Stomach (tissue), 8 donors: ENCODE measurements at regions not wholly inside any gene's neighbourhood (a gene's known extent, or its start where the extent isn't known, plus 50 kb on each side); places are given as distances from the start of the nearest gene placed in this dataset.

Experiments used
- DNase-seq, 2 donors: peaks; one replicate each; pipeline versions ENCODE4 v3.0.0 to v3.0.0-alpha.2; 2013 to 2019
- H3K27ac ChIP-seq, 5 donors: fragments of 200-600 bp in 4 of 5; sonication (generic) in 4 of 5; one replicate each; pipeline ENCODE4 v1.5.1; 2013 to 2019; ENCODE audit warnings: mild to moderate bottlenecking in 1 of 5, moderate library complexity in 1 of 5
- H3K27me3 ChIP-seq, 3 donors: fragments of 200-600 bp; sonication (generic); one replicate each; pipeline ENCODE4 v1.5.1; 2017 to 2019; ENCODE audit warnings: mixed run types in 1 of 3
- H3K36me3 ChIP-seq, 4 donors: fragments of 200-600 bp; sonication (generic); 1 replicate in 3 of 4; 2 replicates in 1 of 4; pipeline ENCODE4 v1.5.1; 2016 to 2019
- H3K4me1 ChIP-seq, 4 donors: fragments of 200-600 bp; sonication (generic); one replicate each; pipeline ENCODE4 v1.5.1; 2016 to 2019
- H3K4me3 ChIP-seq, 4 donors: fragments of 200-600 bp; sonication (generic) in 3 of 4; one replicate each; pipeline ENCODE4 v1.5.1; 2016 to 2019; ENCODE audit warnings: mild to moderate bottlenecking in 1 of 4
- H3K9me3 ChIP-seq, 4 donors: fragments of 200-600 bp; sonication (generic); one replicate each; pipeline ENCODE4 v1.5.1; 2016 to 2019
- CTCF ChIP-seq, 7 experiments: fragments of 450-650 bp in 4 of 7; fragments of 200-600 bp in 3 of 7; sonication (generic) in 3 of 7; IDR thresholded peaks; one replicate each; pipeline ENCODE4 v1.5.1; 2016 to 2019; ENCODE audit warnings: antibody characterized with exemption in 7 of 7, control low read depth in 2 of 7, mild to moderate bottlenecking in 1 of 7
- EP300 ChIP-seq: sonication (generic); formaldehyde crosslinking; IDR thresholded peaks from one replicate; pipeline ENCODE4 v1.6.1; 2017; ENCODE audit warnings: antibody characterized with exemption
- POLR2A ChIP-seq, 4 donors: fragments of 450-650 bp; IDR thresholded peaks; one replicate each; pipeline ENCODE4 v1.6.1; 2016; ENCODE audit warnings: antibody characterized with exemption in 4 of 4, control low read depth in 2 of 4, mild to moderate bottlenecking in 1 of 4, moderate library complexity in 1 of 4
- POLR2AphosphoS5 ChIP-seq, 3 donors: sonication (generic); formaldehyde crosslinking; IDR thresholded peaks; one replicate each; pipeline ENCODE4 v1.6.1; 2016; ENCODE audit warnings: antibody characterized with exemption in 3 of 3
- WGBS, 5 donors: extraction: QIAGEN DNeasy Blood & Tissue Kit in 3 of 5; methylation state at CpG; one replicate each; pipeline versions ENCODE4 v1.1.5 to v1.1.7; 2013 to 2018; 5-methylcytosine and 5-hydroxymethylcytosine counted together
- intact Hi-C: fragments of 100-400 bp; cut with DNase I; formaldehyde crosslinking; loops from one replicate; pipeline ENCODE4 v1.15.1; 2023; ENCODE audit warnings: low total_unique reads
- donor health status: healthy with polysubstance abuse.
- donor health status: Bipolar disorder and iron deficiency.
- donor health status: healthy.

- no peaks in the 10 kb centered on the region for H3K9me3 ChIP-seq
- H3K36me3 ChIP-seq, result no peaks in the 10 kb centered on the region
- intact Hi-C loops, result no loop called here
- no peak for DNase-seq
- 83 to 87% (median 85%) methylated on average over 5 of the region's 5 CpGs for WGBS, 5 donors
- H3K4me1 ChIP-seq, result no peaks in the 10 kb centered on the region
- TF ChIP-seq CTCF (IDR thresholded peaks at IDR 0.05) (no peak), EP300 (no peak), POLR2A (IDR thresholded peaks at IDR 0.05) (no peak), POLR2AphosphoS5 (IDR thresholded peaks at IDR 0.05) (no peak)
- H3K27ac ChIP-seq, result no peak overlapping the region
- H3K4me3 ChIP-seq, result no peak overlapping the region
- H3K27me3 ChIP-seq, result peaks cover 0 to 10% (median 0%) of the 10 kb centered on the region in 3 donors
These were observed 1127.0 kb downstream of the BCL11B start for GRCh38 chr14:98144964-98145363.

GRCh38 chr14:98146416-98146815, 1125.6 kb downstream of the BCL11B start:
- TF ChIP-seq EP300 (no peak), CTCF (IDR thresholded peaks at IDR 0.05) (no peak), POLR2AphosphoS5 (IDR thresholded peaks at IDR 0.05) (no peak)
- H3K4me1 ChIP-seq, result no peaks in the 10 kb centered on the region
- DNase-seq, result no peak
- no peaks in the 10 kb centered on the region for H3K36me3 ChIP-seq
- peaks cover 0 to 10% (median 0%) of the 10 kb centered on the region in 3 donors for H3K27me3 ChIP-seq
- 67 to 81% (median 78%) methylated on average over 5 of the region's 5 CpGs for WGBS, 5 donors
- intact Hi-C loops, result no loop called here
- H3K27ac ChIP-seq, result no peak overlapping the region
- H3K9me3 ChIP-seq, result no peaks in the 10 kb centered on the region
- no peak overlapping the region for H3K4me3 ChIP-seq

- Histone ChIP-seq H3K4me3 (no peak overlapping the region), H3K27ac (no peak overlapping the region), H3K27me3 (peaks cover 0 to 12% (median 0%) of the 10 kb centered on the region in 3 donors), H3K9me3 (no peaks in the 10 kb centered on the region), H3K4me1 (no peaks in the 10 kb centered on the region), H3K36me3 (no peaks in the 10 kb centered on the region)
- TF ChIP-seq CTCF (IDR thresholded peaks at IDR 0.05) (no peak), POLR2A (IDR thresholded peaks at IDR 0.05) (no peak), POLR2AphosphoS5 (IDR thresholded peaks at IDR 0.05) (no peak), EP300 (no peak)
- 86 to 96% (median 93%) methylated on average over 4 of the region's 4 CpGs for WGBS, 5 donors
- no peak for DNase-seq
- intact Hi-C loops, result no loop called here
These were observed 1117.7 kb downstream of the BCL11B start for GRCh38 chr14:98154254-98154653.

GRCh38 chr14:98156411-98156810, 1115.6 kb downstream of the BCL11B start:
- Histone ChIP-seq H3K27me3 (peaks cover 0 to 17% (median 0%) of the 10 kb centered on the region in 3 donors), H3K4me3 (no peak overlapping the region), H3K4me1 (no peaks in the 10 kb centered on the region), H3K36me3 (no peaks in the 10 kb centered on the region), H3K27ac (no peak overlapping the region), H3K9me3 (no peaks in the 10 kb centered on the region)
- no peak for TF ChIP-seq POLR2AphosphoS5 (IDR thresholded peaks at IDR 0.05)
- TF ChIP-seq CTCF (IDR thresholded peaks at IDR 0.05), result no peak
- TF ChIP-seq POLR2A (IDR thresholded peaks at IDR 0.05), result no peak
- no peak for TF ChIP-seq EP300
- no peak for DNase-seq
- intact Hi-C loops, result no loop called here
- WGBS, 5 donors, result 37 to 51% (median 48%) methylated on average over 8 of the region's 8 CpGs
